ENCODE measurements at regions not wholly inside any gene's neighbourhood (a gene's known extent, or its start where the extent isn't known, plus 50 kb on each side); places are given as distances from the start of the nearest gene placed in this dataset.
"Not testable (repeated sequence)": the region's sequence is repeated elsewhere in the genome, so short reads cannot be mapped to it uniquely, and the experiment has no call there.

- DNase-seq (ENCODE audit: low spot score), result no peak
- TF ChIP-seq CTCF (IDR thresholded peaks at IDR 0.05; ENCODE audit: extremely low read depth, insufficient read depth, missing control alignments), result no peak
- in situ Hi-C loops (cut with MboI; ENCODE audit: low pct_unique_long_range_greater_than_20kb, low sequenced_read_pairs, unreplicated experiment), result no loop called here
Measured at GRCh38 chr9:10875752-10876151, 262.9 kb upstream of the PTPRD start.

DNA sequence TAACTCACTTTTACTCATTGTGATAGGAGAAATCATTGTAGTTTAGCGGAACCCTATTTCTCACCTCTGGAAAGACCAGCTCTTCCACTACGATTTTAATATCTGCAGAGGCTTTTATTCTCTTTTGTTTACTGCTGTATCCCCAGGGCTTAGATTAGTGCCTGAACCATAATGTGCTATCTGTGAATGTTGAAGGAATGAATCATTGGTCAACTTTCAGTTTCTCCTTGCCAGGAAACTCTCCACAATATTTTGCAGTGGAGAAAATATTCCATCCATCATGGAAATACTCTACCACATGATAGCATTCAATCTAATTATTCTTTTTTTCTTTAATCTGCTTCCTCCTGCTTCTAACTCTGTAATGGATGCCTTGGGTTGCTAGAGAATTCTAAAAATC, 263.5 kb upstream of the PTPRD start:
- no peak for TF ChIP-seq CTCF (IDR thresholded peaks at IDR 0.05; ENCODE audit: extremely low read depth, insufficient read depth, missing control alignments)
- in situ Hi-C loops (cut with MboI; ENCODE audit: low pct_unique_long_range_greater_than_20kb, low sequenced_read_pairs, unreplicated experiment), result no loop called here
- DNase-seq (ENCODE audit: low spot score), result no peak

GRCh38 chr9:10890266-10890665, 277.5 kb upstream of the PTPRD start:
- in situ Hi-C loops (cut with MboI; ENCODE audit: low pct_unique_long_range_greater_than_20kb, low sequenced_read_pairs, unreplicated experiment), result not testable (repeated sequence)

DNA sequence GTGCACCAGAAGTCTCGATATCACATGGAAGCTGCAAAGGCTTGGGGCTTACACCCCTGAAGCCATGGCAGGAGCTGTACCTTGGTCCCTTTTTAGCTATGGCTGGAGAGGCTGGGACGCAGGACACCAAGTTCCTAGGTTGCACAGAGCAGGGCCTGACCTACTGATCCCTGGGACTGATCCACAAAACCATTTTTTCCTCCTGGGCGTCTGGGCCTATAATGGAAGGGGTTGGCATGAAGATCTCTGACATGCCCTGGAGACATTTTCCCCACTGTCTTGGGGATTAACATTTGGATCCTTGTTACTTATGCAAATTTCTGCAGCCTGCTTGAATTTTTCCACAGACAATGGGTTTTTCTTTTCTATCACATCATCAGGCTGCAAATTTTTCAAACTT, 286.7 kb upstream of the PTPRD start:
- in situ Hi-C loops (cut with MboI; ENCODE audit: low pct_unique_long_range_greater_than_20kb, low sequenced_read_pairs, unreplicated experiment), result no loop called here
- TF ChIP-seq CTCF (IDR thresholded peaks at IDR 0.05; ENCODE audit: extremely low read depth, insufficient read depth, missing control alignments), result no peak
- no peak for DNase-seq (ENCODE audit: low spot score)

More at GRCh38 chr9:10890266-10890665, 277.5 kb upstream of the PTPRD start:
- DNase-seq (ENCODE audit: low spot score), result not testable (repeated sequence)

DNA sequence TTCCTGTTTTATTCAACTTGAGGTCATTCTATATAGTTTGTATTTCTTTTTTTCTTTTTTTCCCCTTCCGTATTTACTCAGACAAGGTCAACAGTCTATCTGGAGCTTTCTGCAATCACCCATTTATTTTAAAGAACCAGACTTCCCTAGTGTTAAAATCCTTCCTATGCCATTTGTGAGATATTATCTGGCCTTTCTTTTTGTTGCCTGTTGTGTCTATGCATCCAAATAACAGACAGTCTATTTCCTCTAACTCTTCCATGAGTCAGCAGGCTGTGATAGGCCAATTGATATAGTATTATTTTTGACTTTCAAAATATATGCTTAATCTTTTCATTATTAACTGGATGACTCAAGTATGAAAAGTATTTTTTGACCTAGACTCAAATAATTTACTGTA, 291.2 kb upstream of the PTPRD start:
- in situ Hi-C loops (cut with MboI; ENCODE audit: low pct_unique_long_range_greater_than_20kb, low sequenced_read_pairs, unreplicated experiment), result no loop called here
- DNase-seq (ENCODE audit: low spot score), result no peak
- no peak for TF ChIP-seq CTCF (IDR thresholded peaks at IDR 0.05; ENCODE audit: extremely low read depth, insufficient read depth, missing control alignments)

DNA sequence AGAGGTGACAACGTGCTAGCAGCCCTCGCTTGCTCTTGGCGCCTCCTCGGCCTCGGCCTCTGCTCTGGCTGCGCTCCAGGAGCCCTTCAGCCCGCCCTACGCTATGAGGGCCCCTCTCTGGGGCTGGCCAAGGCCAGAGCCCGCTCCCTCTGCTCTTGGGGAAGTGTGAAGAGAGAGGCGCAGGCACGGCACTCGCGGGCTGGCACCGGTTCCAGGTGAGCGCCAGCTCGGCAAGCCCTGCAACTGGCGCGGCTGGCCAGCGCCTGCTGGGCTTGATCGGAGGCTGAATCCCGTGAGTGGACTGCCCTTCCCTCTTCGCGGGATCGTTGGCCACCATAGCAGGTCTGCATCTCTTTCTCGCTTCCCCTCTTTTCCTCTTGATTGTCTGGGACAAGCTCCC, 298.0 kb upstream of the PTPRD start:
- in situ Hi-C loops (cut with MboI; ENCODE audit: low pct_unique_long_range_greater_than_20kb, low sequenced_read_pairs, unreplicated experiment), result no loop called here
- no peak for DNase-seq (ENCODE audit: low spot score)
- no peak for TF ChIP-seq CTCF (IDR thresholded peaks at IDR 0.05; ENCODE audit: extremely low read depth, insufficient read depth, missing control alignments)

- no peak for DNase-seq (ENCODE audit: low spot score)
- no peak for TF ChIP-seq CTCF (IDR thresholded peaks at IDR 0.05; ENCODE audit: extremely low read depth, insufficient read depth, missing control alignments)
- in situ Hi-C loops (cut with MboI; ENCODE audit: low pct_unique_long_range_greater_than_20kb, low sequenced_read_pairs, unreplicated experiment), result no loop called here
Measured at GRCh38 chr9:10911373-10911772, 298.6 kb upstream of the PTPRD start.

All from GM13977 (cell line).